A172 (cell line): ENCODE measurements at regions not wholly inside any gene's neighbourhood (a gene's known extent, or its start where the extent isn't known, plus 50 kb on each side); places are given as distances from the start of the nearest gene placed in this dataset.

Experiments used
- DNase-seq: peaks from one replicate; pipeline ENCODE4 v3.0.0-alpha.2; 2015; ENCODE audit warnings: low spot score

GRCh38 chr20:47968541-47969310 is 183.4 kb upstream of the SULF2 start:
- no peak for DNase-seq

GRCh38 chr20:47964149-47964548 is 178.9 kb upstream of the SULF2 start:
- DNase-seq = no peak

- no peak for DNase-seq
Observed at GRCh38 chr20:47963022-47963421, 177.7 kb upstream of the SULF2 start.

GRCh38 chr20:47962286-47962963 is 177.1 kb upstream of the SULF2 start:
- no peak for DNase-seq

DNA sequence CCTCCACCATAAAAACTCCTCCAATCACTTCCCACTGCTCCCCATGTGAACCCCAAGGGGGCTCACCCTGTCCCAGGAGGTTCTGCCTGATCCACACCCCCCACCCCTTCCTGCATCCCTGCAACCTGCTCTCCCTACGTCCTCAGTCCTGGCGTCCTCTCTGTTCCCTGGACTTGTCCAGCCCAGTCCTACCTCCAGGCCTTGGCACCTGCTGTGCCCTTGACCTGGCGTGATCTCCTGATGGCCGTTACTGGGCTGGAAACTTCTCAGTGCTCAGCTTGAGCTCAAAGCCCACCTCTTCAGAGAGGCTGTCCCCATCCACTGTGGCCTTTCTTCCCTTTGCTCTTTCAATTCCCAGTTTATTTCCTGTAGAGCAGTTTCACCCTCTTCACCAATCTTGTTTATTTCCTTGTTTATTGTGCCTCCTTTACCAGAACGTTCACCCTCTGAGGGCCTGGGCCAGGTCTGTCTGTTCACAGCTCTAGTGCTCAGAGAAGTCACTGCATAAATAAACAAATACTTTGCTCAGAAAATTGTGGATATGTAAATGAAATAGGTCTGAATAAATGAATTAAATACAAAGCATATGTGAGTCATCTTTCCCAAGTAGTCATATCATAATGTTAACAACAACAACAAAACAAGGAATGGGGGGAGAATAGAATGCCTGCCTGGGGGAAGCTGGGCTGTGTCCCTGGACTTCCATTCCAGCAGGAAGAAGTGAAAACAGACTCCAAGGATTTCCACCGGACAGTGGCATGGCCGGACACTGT is 175.7 kb upstream of the SULF2 start:
- DNase-seq = no peak

DNA sequence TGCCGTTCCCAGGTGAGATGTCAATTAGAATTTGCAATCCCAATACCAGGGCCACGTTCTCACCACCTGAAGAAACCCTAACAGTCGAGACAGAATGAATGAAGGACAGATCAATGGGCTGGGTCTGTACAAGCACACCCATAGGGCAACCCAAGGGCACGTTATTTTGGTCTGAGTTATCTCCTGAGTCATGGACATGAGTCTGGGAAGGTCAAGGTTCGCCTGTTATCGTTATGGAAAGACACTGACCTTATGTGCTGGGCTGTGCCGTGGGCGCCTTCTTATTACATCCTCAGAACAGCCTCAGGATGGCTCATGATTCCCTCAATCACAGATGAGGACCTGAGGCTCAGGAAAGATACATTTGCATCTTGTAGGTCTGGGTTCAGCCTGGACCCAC is 175.0 kb upstream of the SULF2 start:
- DNase-seq = no peak

DNA sequence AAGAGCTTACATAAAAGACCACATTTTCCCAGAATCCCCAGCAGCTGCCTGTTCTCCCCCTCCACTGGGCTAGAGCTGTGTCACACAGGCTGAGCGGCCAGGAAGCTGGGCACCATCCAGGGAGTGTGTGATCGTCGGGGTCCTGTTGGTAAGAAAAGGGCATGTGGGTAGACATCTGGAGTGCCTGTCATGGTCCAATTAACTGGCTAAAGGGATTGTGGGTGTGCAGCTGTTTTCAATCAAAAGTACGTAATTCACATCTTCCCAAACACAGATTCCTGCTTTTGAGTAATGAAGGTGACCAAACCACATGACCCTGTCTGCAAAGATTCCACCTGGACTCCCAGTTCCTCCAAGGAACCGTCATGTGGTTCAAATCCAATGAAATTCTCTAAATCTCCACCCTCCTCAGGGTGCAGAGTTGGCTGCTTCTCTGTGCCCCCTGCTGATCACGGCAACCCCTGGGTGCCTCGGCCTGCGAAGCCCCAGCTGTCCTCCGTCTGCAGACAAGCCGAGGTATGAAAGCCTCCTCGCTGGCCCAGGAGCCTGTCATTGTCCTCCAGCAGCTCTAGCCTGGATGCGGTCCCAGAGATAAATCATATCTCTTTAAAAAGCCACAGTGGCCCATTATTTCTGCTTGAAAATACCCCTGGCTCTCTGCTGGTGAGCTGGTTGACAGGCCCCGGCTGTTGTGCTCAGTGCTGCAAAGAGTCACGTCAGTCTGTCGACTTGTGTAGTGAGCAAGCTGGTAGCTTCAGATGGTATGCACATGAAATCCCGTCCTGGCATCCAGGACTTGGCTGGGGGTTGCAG is 172.9 kb upstream of the SULF2 start:
- DNase-seq = peak; percentile 74

DNA sequence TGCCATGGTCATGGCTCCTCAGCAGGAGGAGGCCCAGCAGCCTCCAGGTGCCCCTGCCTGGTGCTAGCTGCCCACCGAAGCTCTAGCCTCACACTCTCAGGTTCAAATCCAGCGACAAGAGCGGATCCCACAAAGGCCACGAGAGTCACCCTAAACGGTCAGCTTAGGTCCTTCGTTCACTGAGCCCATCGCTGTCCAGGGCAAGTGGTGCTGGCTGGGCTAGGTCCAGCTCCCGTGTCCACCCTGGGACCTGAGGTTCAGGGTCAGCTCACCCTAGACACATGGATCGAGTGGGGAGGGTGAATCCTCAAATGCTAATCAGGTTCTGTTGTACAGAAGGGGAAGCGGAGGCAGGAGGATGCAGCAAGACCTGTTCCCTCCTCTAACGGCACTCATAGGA is 171.9 kb upstream of the SULF2 start:
- no peak for DNase-seq

- DNase-seq = peak; percentile 36
Observed at GRCh38 chr20:47956268-47956995, 171.2 kb upstream of the SULF2 start.

DNA sequence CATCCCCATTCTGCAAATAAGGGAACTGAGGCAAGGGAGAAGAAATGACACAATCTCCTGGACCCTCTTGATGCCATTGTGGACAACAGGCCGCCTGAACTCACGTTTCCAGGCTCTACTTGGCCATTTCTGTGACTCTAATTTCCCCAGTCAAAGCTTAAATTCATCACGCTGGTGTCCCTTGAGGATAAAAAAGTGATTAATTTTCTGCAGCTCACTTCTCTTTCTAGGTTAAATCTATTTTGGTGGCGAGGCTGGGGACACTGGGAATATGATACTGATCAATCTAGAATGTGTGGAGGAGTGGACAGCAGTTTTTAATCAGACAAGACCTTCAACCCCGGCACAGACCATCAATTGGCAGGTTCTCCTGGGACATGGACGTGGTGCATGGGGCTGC is 168.2 kb upstream of the SULF2 start:
- DNase-seq = no peak

GRCh38 chr20:47952023-47952564 is 166.8 kb upstream of the SULF2 start:
- no peak for DNase-seq

DNA sequence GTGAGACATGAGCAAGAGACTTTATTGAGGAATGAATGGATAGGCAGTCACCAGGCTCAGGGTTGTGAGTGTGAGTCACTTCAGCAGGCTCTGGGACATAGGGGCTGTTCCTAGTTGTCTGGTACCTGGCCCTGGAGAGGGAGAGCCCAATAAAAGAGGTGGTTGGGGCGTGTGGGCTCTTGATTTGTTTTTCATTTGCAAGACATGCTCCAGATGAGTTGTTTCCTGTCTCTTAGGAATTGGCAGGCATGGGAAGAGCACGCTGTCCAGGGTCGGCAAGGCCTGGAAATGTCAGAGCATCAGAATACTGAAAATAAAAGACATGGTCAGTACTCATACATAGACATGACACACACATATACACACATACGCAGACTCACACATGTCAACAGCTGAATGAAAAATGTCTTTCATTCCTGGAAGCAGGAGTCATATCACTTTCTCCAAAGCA is 166.3 kb upstream of the SULF2 start:
- DNase-seq = peak; percentile 74

GRCh38 chr20:47950913-47951283 is 165.6 kb upstream of the SULF2 start:
- no peak for DNase-seq

DNA sequence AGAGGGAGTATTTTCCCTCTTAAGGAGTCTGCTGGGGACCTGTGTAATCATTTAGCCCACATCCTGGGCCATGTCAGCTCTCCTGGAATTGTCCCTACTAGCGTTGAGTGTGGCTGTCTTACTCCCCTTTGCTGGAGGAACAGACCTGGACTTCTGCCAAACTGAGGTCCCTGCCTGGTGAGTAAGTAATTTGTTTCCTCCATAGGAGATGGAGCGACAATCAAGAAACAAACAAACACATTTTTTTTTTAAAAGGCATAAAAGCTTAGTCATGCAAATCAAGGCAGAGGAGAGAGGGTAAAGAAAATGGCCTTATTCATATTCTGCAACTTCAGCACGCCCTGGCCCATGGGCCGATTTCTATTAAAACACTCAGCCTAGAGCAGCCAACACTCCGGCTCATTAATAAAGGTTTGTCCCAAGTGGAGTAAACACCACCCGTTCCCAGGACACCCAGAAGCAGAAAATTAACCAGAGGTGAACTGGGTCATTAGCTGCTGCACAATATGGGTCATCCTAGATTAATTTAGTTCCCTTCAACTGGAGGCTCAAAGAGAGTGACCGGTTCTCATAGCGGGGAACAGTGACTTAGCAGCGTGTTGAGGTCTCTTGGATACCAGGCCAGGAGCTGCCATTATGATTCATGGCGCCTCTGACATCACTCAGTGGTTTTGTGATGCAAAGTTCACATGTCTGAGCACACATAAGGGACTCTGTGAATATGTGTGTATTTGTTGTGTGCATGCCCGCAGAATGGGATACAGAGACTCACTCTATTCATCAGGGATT is 165.0 kb upstream of the SULF2 start:
- peak; percentile 84 for DNase-seq

- DNase-seq = no peak
Observed at GRCh38 chr20:47949230-47949629, 163.9 kb upstream of the SULF2 start.

- no peak for DNase-seq
Observed at GRCh38 chr20:47944682-47945081, 159.4 kb upstream of the SULF2 start.

- DNase-seq = no peak
Observed at GRCh38 chr20:47941869-47942268, 156.6 kb upstream of the SULF2 start.

DNA sequence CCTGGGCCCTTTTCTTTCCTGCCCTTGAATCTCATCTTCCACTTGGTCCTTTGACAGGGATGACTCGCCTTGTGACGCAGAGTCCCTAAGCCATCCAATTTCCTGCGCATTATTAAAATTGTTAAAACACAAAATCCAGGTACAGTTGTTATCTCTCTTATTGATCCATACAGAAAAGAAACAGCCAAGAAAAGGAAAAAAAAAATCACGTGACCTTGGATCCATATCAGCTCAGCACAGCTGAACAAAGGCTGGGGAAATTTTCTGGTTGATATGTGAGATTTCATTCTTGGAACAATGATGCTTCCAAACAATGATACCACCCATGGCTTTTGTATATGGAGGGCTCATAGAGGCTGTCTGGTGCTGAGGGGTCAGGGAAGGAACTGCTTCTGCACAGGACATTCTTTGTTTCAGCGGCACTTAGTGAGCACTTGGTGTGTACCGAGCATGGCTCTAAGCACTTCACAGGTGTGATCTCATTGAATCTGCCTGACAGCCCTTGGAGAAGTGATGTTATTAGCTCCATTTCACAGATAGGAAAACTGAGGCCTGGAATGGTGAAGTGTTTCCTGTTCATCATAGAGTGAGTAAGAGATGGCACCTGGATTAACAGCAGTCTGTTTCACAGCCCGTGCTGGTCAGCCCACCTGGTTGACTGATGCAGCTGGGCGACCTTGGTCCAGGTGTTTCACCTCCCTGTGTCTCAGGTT is 155.0 kb upstream of the SULF2 start:
- no peak for DNase-seq

- DNase-seq = no peak
Observed at GRCh38 chr20:47936612-47937011, 151.3 kb upstream of the SULF2 start.
